ENCODE measurements at regions not wholly inside any gene's neighbourhood (a gene's known extent, or its start where the extent isn't known, plus 50 kb on each side); places are given as distances from the start of the nearest gene placed in this dataset.

- Histone ChIP-seq H3K9me3 (ENCODE audit: control insufficient read depth in 1 of 2, low read length in 2 of 2) (no peaks in the 10 kb centered on the region), H3K4me1 (ENCODE audit: insufficient read depth, low read length) (no peaks in the 10 kb centered on the region), H3K36me3 (ENCODE audit: insufficient read depth, low read length) (no peaks in the 10 kb centered on the region), H3K4me3 (ENCODE audit: low read length in 2 of 2) (no peak overlapping the region), H3K27me3 (ENCODE audit: insufficient read depth, low read length) (no peaks in the 10 kb centered on the region), H3K27ac (ENCODE audit: low read depth, low read length) (no peak overlapping the region)
- Mint-ChIP-seq H3K36me3 (no peaks in the 10 kb centered on the region), H3K27me3 (peaks cover under 1 to 4% of the 10 kb centered on the region in 2 donors), H3K4me3 (no peak overlapping the region), H3K9me3 (peaks cover 0 to 7% (median 2%) of the 10 kb centered on the region in 8 donors), H3K27ac (no peak overlapping the region), H3K4me1 (no peaks in the 10 kb centered on the region)
- intact Hi-C loops (cut with micrococcal nuclease) = no loop called here
- DNase-seq = no peak
- ChIA-PET POLR2A (ENCODE audit: partially characterized antibody) (no interaction called here), CTCF (ENCODE audit: partially characterized antibody) (no interaction called here)
These were observed 182.5 kb downstream of the TXNL1 start for GRCh38 chr18:56455874-56456273.

GRCh38 chr18:56455141-56455540, 183.3 kb downstream of the TXNL1 start:
- Mint-ChIP-seq H3K36me3 (no peaks in the 10 kb centered on the region), H3K9me3 (peaks cover 0 to 7% (median 2%) of the 10 kb centered on the region in 8 donors), H3K4me1 (no peaks in the 10 kb centered on the region), H3K4me3 (no peak overlapping the region), H3K27ac (no peak overlapping the region), H3K27me3 (peaks cover 0 to 4% of the 10 kb centered on the region in 2 donors)
- Histone ChIP-seq H3K4me1 (ENCODE audit: insufficient read depth, low read length) (no peaks in the 10 kb centered on the region), H3K27ac (ENCODE audit: low read depth, low read length) (no peak overlapping the region), H3K4me3 (ENCODE audit: low read length in 2 of 2) (no peak overlapping the region), H3K9me3 (ENCODE audit: control insufficient read depth in 1 of 2, low read length in 2 of 2) (no peaks in the 10 kb centered on the region), H3K36me3 (ENCODE audit: insufficient read depth, low read length) (no peaks in the 10 kb centered on the region), H3K27me3 (ENCODE audit: insufficient read depth, low read length) (no peaks in the 10 kb centered on the region)
- intact Hi-C loops (cut with micrococcal nuclease) = no loop called here
- no peak for DNase-seq
- CTCF ChIA-PET (ENCODE audit: partially characterized antibody) = no interaction called here
- POLR2A ChIA-PET (ENCODE audit: partially characterized antibody) = no interaction called here

GRCh38 chr18:56453631-56454030, 184.8 kb downstream of the TXNL1 start:
- H3K4me1 ChIP-seq (ENCODE audit: insufficient read depth, low read length) = no peaks in the 10 kb centered on the region

GRCh38 chr18:56451188-56451587, 187.2 kb downstream of the TXNL1 start:
- Mint-ChIP-seq H3K27me3 (peaks cover 2 to 4% of the 10 kb centered on the region in 2 donors), H3K36me3 (no peaks in the 10 kb centered on the region), H3K4me1 (no peaks in the 10 kb centered on the region), H3K9me3 (peaks cover 0 to 4% (median 0%) of the 10 kb centered on the region in 8 donors), H3K27ac (no peak overlapping the region), H3K4me3 (no peak overlapping the region)
- CTCF ChIA-PET (ENCODE audit: partially characterized antibody) = no interaction called here
- POLR2A ChIA-PET (ENCODE audit: partially characterized antibody) = no interaction called here
- DNase-seq = no peak
- no peak overlapping the region for H3K4me3 ChIP-seq (ENCODE audit: low read length in 2 of 2)
- no peaks in the 10 kb centered on the region for H3K36me3 ChIP-seq (ENCODE audit: insufficient read depth, low read length)
- no peaks in the 10 kb centered on the region for H3K27me3 ChIP-seq (ENCODE audit: insufficient read depth, low read length)
- H3K4me1 ChIP-seq (ENCODE audit: insufficient read depth, low read length) = no peaks in the 10 kb centered on the region
- H3K9me3 ChIP-seq (ENCODE audit: control insufficient read depth in 1 of 2, low read length in 2 of 2) = no peaks in the 10 kb centered on the region
- H3K27ac ChIP-seq (ENCODE audit: low read depth, low read length) = no peak overlapping the region
- intact Hi-C loops (cut with micrococcal nuclease) = no loop called here

More at GRCh38 chr18:56453631-56454030, 184.8 kb downstream of the TXNL1 start:
- ChIA-PET POLR2A (ENCODE audit: partially characterized antibody) (no interaction called here), CTCF (ENCODE audit: partially characterized antibody) (no interaction called here)
- H3K27ac Mint-ChIP-seq = no peak overlapping the region
- intact Hi-C loops (cut with micrococcal nuclease) = no loop called here
- Histone ChIP-seq H3K4me3 (ENCODE audit: low read length in 2 of 2) (no peak overlapping the region), H3K27me3 (ENCODE audit: insufficient read depth, low read length) (no peaks in the 10 kb centered on the region), H3K9me3 (ENCODE audit: control insufficient read depth in 1 of 2, low read length in 2 of 2) (no peaks in the 10 kb centered on the region), H3K27ac (ENCODE audit: low read depth, low read length) (no peak overlapping the region), H3K36me3 (ENCODE audit: insufficient read depth, low read length) (no peaks in the 10 kb centered on the region)
- peaks cover 0 to 4% of the 10 kb centered on the region in 2 donors for H3K27me3 Mint-ChIP-seq
- H3K4me3 Mint-ChIP-seq = no peak overlapping the region
- H3K36me3 Mint-ChIP-seq = no peaks in the 10 kb centered on the region
- H3K4me1 Mint-ChIP-seq = no peaks in the 10 kb centered on the region
- peaks cover 0 to 4% (median 0%) of the 10 kb centered on the region in 8 donors for H3K9me3 Mint-ChIP-seq
- DNase-seq = no peak

- Histone ChIP-seq H3K4me3 (ENCODE audit: low read length in 2 of 2) (no peak overlapping the region), H3K9me3 (ENCODE audit: control insufficient read depth in 1 of 2, low read length in 2 of 2) (no peaks in the 10 kb centered on the region), H3K4me1 (ENCODE audit: insufficient read depth, low read length) (no peaks in the 10 kb centered on the region), H3K36me3 (ENCODE audit: insufficient read depth, low read length) (no peaks in the 10 kb centered on the region), H3K27me3 (ENCODE audit: insufficient read depth, low read length) (no peaks in the 10 kb centered on the region), H3K27ac (ENCODE audit: low read depth, low read length) (no peak overlapping the region)
- Mint-ChIP-seq H3K4me1 (no peaks in the 10 kb centered on the region), H3K4me3 (no peak overlapping the region), H3K27me3 (peaks cover 2 to 4% of the 10 kb centered on the region in 2 donors), H3K27ac (no peak overlapping the region), H3K36me3 (no peaks in the 10 kb centered on the region), H3K9me3 (peaks cover 0 to 4% (median 0%) of the 10 kb centered on the region in 8 donors)
- POLR2A ChIA-PET (ENCODE audit: partially characterized antibody) = no interaction called here
- intact Hi-C loops (cut with micrococcal nuclease) = no loop called here
- DNase-seq = no peak
- CTCF ChIA-PET (ENCODE audit: partially characterized antibody) = no interaction called here
These were observed 189.6 kb downstream of the TXNL1 start for GRCh38 chr18:56448751-56449150.

GRCh38 chr18:56445422-56445821, 193.0 kb downstream of the TXNL1 start:
- ChIA-PET CTCF (ENCODE audit: partially characterized antibody) (no interaction called here), POLR2A (ENCODE audit: partially characterized antibody) (no interaction called here)
- no peak overlapping the region for H3K4me3 Mint-ChIP-seq
- Histone ChIP-seq H3K9me3 (ENCODE audit: control insufficient read depth in 1 of 2, low read length in 2 of 2) (no peaks in the 10 kb centered on the region), H3K27me3 (ENCODE audit: insufficient read depth, low read length) (no peaks in the 10 kb centered on the region), H3K36me3 (ENCODE audit: insufficient read depth, low read length) (no peaks in the 10 kb centered on the region), H3K4me1 (ENCODE audit: insufficient read depth, low read length) (no peaks in the 10 kb centered on the region), H3K4me3 (ENCODE audit: low read length in 2 of 2) (no peak overlapping the region), H3K27ac (ENCODE audit: low read depth, low read length) (no peak overlapping the region)
- no peak overlapping the region for H3K27ac Mint-ChIP-seq
- peaks cover 0 to 2% of the 10 kb centered on the region in 2 donors for H3K27me3 Mint-ChIP-seq
- intact Hi-C loops (cut with micrococcal nuclease) = no loop called here
- H3K36me3 Mint-ChIP-seq = no peaks in the 10 kb centered on the region
- peaks cover 0 to 10% (median 3%) of the 10 kb centered on the region in 8 donors for H3K9me3 Mint-ChIP-seq
- DNase-seq = no peak
- no peaks in the 10 kb centered on the region for H3K4me1 Mint-ChIP-seq

GRCh38 chr18:56444201-56444600, 194.2 kb downstream of the TXNL1 start:
- intact Hi-C loops (cut with micrococcal nuclease) = no loop called here
- peaks cover 0 to 9% (median 3%) of the 10 kb centered on the region in 8 donors for H3K9me3 Mint-ChIP-seq
- no peaks in the 10 kb centered on the region for H3K4me1 Mint-ChIP-seq
- Histone ChIP-seq H3K27me3 (ENCODE audit: insufficient read depth, low read length) (no peaks in the 10 kb centered on the region), H3K4me1 (ENCODE audit: insufficient read depth, low read length) (no peaks in the 10 kb centered on the region), H3K9me3 (ENCODE audit: control insufficient read depth in 1 of 2, low read length in 2 of 2) (no peaks in the 10 kb centered on the region), H3K36me3 (ENCODE audit: insufficient read depth, low read length) (no peaks in the 10 kb centered on the region), H3K27ac (ENCODE audit: low read depth, low read length) (no peak overlapping the region), H3K4me3 (ENCODE audit: low read length in 2 of 2) (no peak overlapping the region)
- ChIA-PET CTCF (ENCODE audit: partially characterized antibody) (no interaction called here), POLR2A (ENCODE audit: partially characterized antibody) (no interaction called here)
- DNase-seq = no peak
- peaks cover 0 to 2% of the 10 kb centered on the region in 2 donors for H3K27me3 Mint-ChIP-seq
- no peaks in the 10 kb centered on the region for H3K36me3 Mint-ChIP-seq
- no peak overlapping the region for H3K4me3 Mint-ChIP-seq
- no peak overlapping the region for H3K27ac Mint-ChIP-seq
